ENCODE measurements at regions not wholly inside any gene's neighbourhood (a gene's known extent, or its start where the extent isn't known, plus 50 kb on each side); places are given as distances from the start of the nearest gene placed in this dataset.

GRCh38 chr18:68233018-68233417, 481.9 kb downstream of the TMX3 start:
- no peak for DNase-seq (ENCODE audit: insufficient read length, low spot score)
- TF ChIP-seq POLR2A (IDR thresholded peaks at IDR 0.05; ENCODE audit: low read depth, low read length): no peak
- no peak for FAIRE-seq

DNA sequence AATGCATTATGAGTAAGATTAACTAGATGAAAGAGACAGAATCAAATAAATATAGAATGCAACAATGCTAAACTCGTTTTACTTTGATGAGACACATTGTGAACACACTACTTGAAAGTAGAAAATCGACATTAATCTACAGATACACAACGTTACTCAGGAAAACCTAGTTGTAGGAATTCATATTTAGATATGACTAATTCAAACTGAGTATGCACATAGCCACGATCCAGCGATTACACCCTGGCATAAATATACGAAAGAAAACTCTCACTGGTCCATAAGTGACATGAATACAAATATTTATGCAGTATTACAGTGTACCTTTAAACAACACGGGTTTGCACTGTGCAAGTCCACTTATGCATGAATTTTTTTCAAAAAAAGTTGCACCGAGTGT, 485.6 kb downstream of the TMX3 start:
- FAIRE-seq: no peak
- TF ChIP-seq POU2F2 (IDR thresholded peaks at IDR 0.05; ENCODE audit: low read depth, low read length) (no peak), POLR2AphosphoS5 (IDR thresholded peaks at IDR 0.05; ENCODE audit: low read depth, low read length) (no peak), SPI1 (IDR thresholded peaks at IDR 0.05; ENCODE audit: low read depth, low read length) (no peak), TAF1 (IDR thresholded peaks at IDR 0.05; ENCODE audit: low read depth, low read length) (no peak), PAX5 (IDR thresholded peaks at IDR 0.05; ENCODE audit: insufficient read depth, low read length, severe bottlenecking) (no peak), POLR2A (IDR thresholded peaks at IDR 0.05; ENCODE audit: low read depth, low read length) (no peak)
- no peak for DNase-seq (ENCODE audit: insufficient read length, low spot score)

- no peak for FAIRE-seq
- DNase-seq (ENCODE audit: insufficient read length, low spot score): no peak
Measured at GRCh38 chr18:68221111-68221724, 493.7 kb downstream of the TMX3 start.

GRCh38 chr18:68220458-68220857, 494.4 kb downstream of the TMX3 start:
- FAIRE-seq (no peak), DNase-seq (ENCODE audit: insufficient read length, low spot score) (no peak)
- no peak for TF ChIP-seq PAX5 (IDR thresholded peaks at IDR 0.05; ENCODE audit: insufficient read depth, low read length, severe bottlenecking)
- TF ChIP-seq SPI1 (IDR thresholded peaks at IDR 0.05; ENCODE audit: low read depth, low read length): no peak
- TF ChIP-seq TAF1 (IDR thresholded peaks at IDR 0.05; ENCODE audit: low read depth, low read length): no peak
- no peak for TF ChIP-seq POLR2AphosphoS5 (IDR thresholded peaks at IDR 0.05; ENCODE audit: low read depth, low read length)
- no peak for TF ChIP-seq POU2F2 (IDR thresholded peaks at IDR 0.05; ENCODE audit: low read depth, low read length)
- TF ChIP-seq POLR2A (IDR thresholded peaks at IDR 0.05; ENCODE audit: low read depth, low read length): no peak

More at GRCh38 chr18:68221111-68221724, 493.7 kb downstream of the TMX3 start:
- TF ChIP-seq TAF1 (IDR thresholded peaks at IDR 0.05; ENCODE audit: low read depth, low read length): no peak
- TF ChIP-seq SPI1 (IDR thresholded peaks at IDR 0.05; ENCODE audit: low read depth, low read length): no peak
- no peak for TF ChIP-seq PAX5 (IDR thresholded peaks at IDR 0.05; ENCODE audit: insufficient read depth, low read length, severe bottlenecking)
- TF ChIP-seq POLR2A (IDR thresholded peaks at IDR 0.05; ENCODE audit: low read depth, low read length): no peak
- TF ChIP-seq POU2F2 (IDR thresholded peaks at IDR 0.05; ENCODE audit: low read depth, low read length): no peak
- no peak for TF ChIP-seq POLR2AphosphoS5 (IDR thresholded peaks at IDR 0.05; ENCODE audit: low read depth, low read length)

GRCh38 chr18:68219872-68220271, 495.0 kb downstream of the TMX3 start:
- DNase-seq (ENCODE audit: insufficient read length, low spot score): no peak
- FAIRE-seq: no peak
- no peak for TF ChIP-seq POLR2AphosphoS5 (IDR thresholded peaks at IDR 0.05; ENCODE audit: low read depth, low read length)
- no peak for TF ChIP-seq POU2F2 (IDR thresholded peaks at IDR 0.05; ENCODE audit: low read depth, low read length)
- TF ChIP-seq POLR2A (IDR thresholded peaks at IDR 0.05; ENCODE audit: low read depth, low read length): no peak
- TF ChIP-seq TAF1 (IDR thresholded peaks at IDR 0.05; ENCODE audit: low read depth, low read length): no peak
- no peak for TF ChIP-seq PAX5 (IDR thresholded peaks at IDR 0.05; ENCODE audit: insufficient read depth, low read length, severe bottlenecking)
- TF ChIP-seq SPI1 (IDR thresholded peaks at IDR 0.05; ENCODE audit: low read depth, low read length): no peak

GRCh38 chr18:68219274-68219673, 495.6 kb downstream of the TMX3 start:
- FAIRE-seq: no peak

GRCh38 chr18:68215931-68216330, 499.0 kb downstream of the TMX3 start:
- FAIRE-seq (no peak), DNase-seq (ENCODE audit: insufficient read length, low spot score) (no peak)
- TF ChIP-seq PAX5 (IDR thresholded peaks at IDR 0.05; ENCODE audit: insufficient read depth, low read length, severe bottlenecking): no peak
- TF ChIP-seq POLR2A (IDR thresholded peaks at IDR 0.05; ENCODE audit: low read depth, low read length): no peak
- no peak for TF ChIP-seq TAF1 (IDR thresholded peaks at IDR 0.05; ENCODE audit: low read depth, low read length)
- TF ChIP-seq POLR2AphosphoS5 (IDR thresholded peaks at IDR 0.05; ENCODE audit: low read depth, low read length): no peak
- TF ChIP-seq SPI1 (IDR thresholded peaks at IDR 0.05; ENCODE audit: low read depth, low read length): no peak
- no peak for TF ChIP-seq POU2F2 (IDR thresholded peaks at IDR 0.05; ENCODE audit: low read depth, low read length)

More at GRCh38 chr18:68219274-68219673, 495.6 kb downstream of the TMX3 start:
- DNase-seq (ENCODE audit: insufficient read length, low spot score): no peak
- TF ChIP-seq TAF1 (IDR thresholded peaks at IDR 0.05; ENCODE audit: low read depth, low read length) (no peak), POLR2A (IDR thresholded peaks at IDR 0.05; ENCODE audit: low read depth, low read length) (no peak), SPI1 (IDR thresholded peaks at IDR 0.05; ENCODE audit: low read depth, low read length) (no peak), POLR2AphosphoS5 (IDR thresholded peaks at IDR 0.05; ENCODE audit: low read depth, low read length) (no peak), POU2F2 (IDR thresholded peaks at IDR 0.05; ENCODE audit: low read depth, low read length) (no peak), PAX5 (IDR thresholded peaks at IDR 0.05; ENCODE audit: insufficient read depth, low read length, severe bottlenecking) (no peak)

DNA sequence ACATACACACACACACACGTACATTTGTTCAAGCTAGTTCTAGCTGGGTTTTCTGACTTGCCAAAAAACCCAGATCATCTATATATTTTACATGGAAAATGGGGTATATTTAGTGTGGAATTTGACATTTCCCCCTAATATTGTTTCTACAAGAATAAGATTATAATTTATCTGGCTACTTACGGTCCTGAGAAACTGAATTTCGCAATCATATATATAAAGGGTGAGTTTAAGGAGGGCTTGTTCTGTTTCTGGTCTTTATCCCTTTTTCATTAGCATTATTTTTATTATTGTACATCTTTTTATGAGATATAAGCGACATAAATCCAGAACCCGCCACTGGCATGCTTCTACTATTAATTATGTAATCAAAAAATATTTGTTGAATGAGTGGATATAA, 528.9 kb downstream of the TMX3 start:
- no peak for FAIRE-seq
- no peak for TF ChIP-seq TAF1 (IDR thresholded peaks at IDR 0.05; ENCODE audit: low read depth, low read length)
- TF ChIP-seq SPI1 (IDR thresholded peaks at IDR 0.05; ENCODE audit: low read depth, low read length): no peak
- TF ChIP-seq POLR2A (IDR thresholded peaks at IDR 0.05; ENCODE audit: low read depth, low read length): no peak
- TF ChIP-seq PAX5 (IDR thresholded peaks at IDR 0.05; ENCODE audit: insufficient read depth, low read length, severe bottlenecking): no peak
- no peak for TF ChIP-seq POLR2AphosphoS5 (IDR thresholded peaks at IDR 0.05; ENCODE audit: low read depth, low read length)
- TF ChIP-seq POU2F2 (IDR thresholded peaks at IDR 0.05; ENCODE audit: low read depth, low read length): no peak
- no peak for DNase-seq (ENCODE audit: insufficient read length, low spot score)

DNA sequence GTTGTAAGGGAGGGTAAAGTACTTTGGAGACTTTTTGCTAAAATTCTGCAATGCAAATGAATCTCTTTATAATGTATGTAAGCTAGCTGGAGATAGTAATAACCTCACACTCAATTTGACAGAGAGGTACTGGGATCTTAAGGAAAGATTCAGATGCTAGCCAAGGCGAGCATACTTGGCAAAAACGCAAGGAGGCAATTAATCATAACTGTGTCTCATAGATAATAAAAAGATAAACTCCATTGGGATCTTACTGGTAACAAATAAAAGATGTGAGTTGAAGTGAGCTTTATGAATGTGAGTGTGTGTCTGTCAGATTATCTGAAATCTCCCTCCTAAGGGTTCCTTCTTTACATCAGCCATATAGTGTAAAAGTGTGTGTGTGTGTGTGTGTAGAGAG, 533.0 kb downstream of the TMX3 start:
- DNase-seq (ENCODE audit: insufficient read length, low spot score) (no peak), FAIRE-seq (no peak)
- TF ChIP-seq POLR2AphosphoS5 (IDR thresholded peaks at IDR 0.05; ENCODE audit: low read depth, low read length): no peak
- no peak for TF ChIP-seq SPI1 (IDR thresholded peaks at IDR 0.05; ENCODE audit: low read depth, low read length)
- no peak for TF ChIP-seq TAF1 (IDR thresholded peaks at IDR 0.05; ENCODE audit: low read depth, low read length)
- no peak for TF ChIP-seq POU2F2 (IDR thresholded peaks at IDR 0.05; ENCODE audit: low read depth, low read length)
- no peak for TF ChIP-seq POLR2A (IDR thresholded peaks at IDR 0.05; ENCODE audit: low read depth, low read length)
- no peak for TF ChIP-seq PAX5 (IDR thresholded peaks at IDR 0.05; ENCODE audit: insufficient read depth, low read length, severe bottlenecking)

- FAIRE-seq: no peak
- TF ChIP-seq TAF1 (IDR thresholded peaks at IDR 0.05; ENCODE audit: low read depth, low read length): no peak
- TF ChIP-seq POLR2A (IDR thresholded peaks at IDR 0.05; ENCODE audit: low read depth, low read length): no peak
- no peak for TF ChIP-seq PAX5 (IDR thresholded peaks at IDR 0.05; ENCODE audit: insufficient read depth, low read length, severe bottlenecking)
- TF ChIP-seq SPI1 (IDR thresholded peaks at IDR 0.05; ENCODE audit: low read depth, low read length): no peak
- TF ChIP-seq POLR2AphosphoS5 (IDR thresholded peaks at IDR 0.05; ENCODE audit: low read depth, low read length): no peak
- no peak for TF ChIP-seq POU2F2 (IDR thresholded peaks at IDR 0.05; ENCODE audit: low read depth, low read length)
- DNase-seq (ENCODE audit: insufficient read length, low spot score): no peak
Measured at GRCh38 chr18:68179811-68180210, 535.1 kb downstream of the TMX3 start.

Data from GM12891 (cell line).